ENCODE measurements at regions not wholly inside any gene's neighbourhood (a gene's known extent, or its start where the extent isn't known, plus 50 kb on each side); places are given as distances from the start of the nearest gene placed in this dataset.
A peak's percentile ranks its signal among the peaks of the same experiment; 100 is the strongest.

- TF ChIP-seq CTCF (IDR thresholded peaks at IDR 0.05; ENCODE audit: low read length) (peak; percentile 22; the same call in 1 of the 2 replicates), EZH2phosphoT487 (IDR thresholded peaks at IDR 0.05; ENCODE audit: low read length) (no peak)
Observed at GRCh38 chr12:78392918-78393317, 471.7 kb upstream of the SYT1 start.
